ENCODE measurements at regions not wholly inside any gene's neighbourhood (a gene's known extent, or its start where the extent isn't known, plus 50 kb on each side); places are given as distances from the start of the nearest gene placed in this dataset.

DNA sequence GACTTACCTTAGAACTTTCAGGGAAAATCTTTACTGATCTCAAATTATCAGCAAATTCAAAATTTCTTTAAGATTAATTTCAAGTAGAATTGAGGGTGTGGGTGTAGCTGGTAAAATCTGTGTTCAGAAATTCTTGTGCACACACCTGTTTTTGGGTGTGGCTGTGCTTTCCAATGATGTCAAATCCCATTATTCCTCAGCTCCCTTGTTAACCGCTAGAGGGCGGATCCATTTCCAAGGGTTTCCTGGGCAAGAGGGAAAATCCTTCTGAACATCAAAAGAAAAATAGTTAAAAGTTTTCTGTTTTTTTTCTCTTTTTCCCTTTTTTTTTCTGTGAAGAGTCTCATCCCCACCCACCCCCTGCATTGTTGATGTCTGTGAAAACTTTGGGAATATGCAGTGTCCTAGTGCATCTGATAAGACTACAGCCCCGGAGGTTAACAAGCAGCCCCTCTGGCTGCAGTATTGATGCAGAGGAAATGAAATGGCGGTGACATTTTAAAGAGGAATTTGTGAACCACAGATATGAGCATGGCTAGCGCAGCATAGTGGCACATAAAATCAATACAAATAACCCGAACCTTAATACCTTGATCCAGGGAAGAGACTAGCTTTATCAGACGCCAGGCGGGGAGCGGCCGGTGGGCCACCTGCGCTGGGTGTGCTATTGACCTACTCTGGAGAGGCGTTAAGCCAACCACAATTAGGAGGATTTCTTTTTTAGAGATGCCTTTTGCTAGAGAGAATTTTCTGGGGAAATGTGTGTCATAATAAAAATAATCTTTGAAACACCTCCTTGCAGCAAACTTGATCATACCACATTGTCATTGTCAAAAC is 130.9 kb downstream of the FOXA2 start (continued):
- no peak for TF ChIP-seq ZBTB8A (CRISPR knock-in tag; IDR thresholded peaks at IDR 0.05; ENCODE audit: borderline replicate concordance, low read depth)
- TF ChIP-seq TRIM24 (CRISPR knock-in tag; IDR thresholded peaks at IDR 0.05) = no peak
- TF ChIP-seq IRF2 (CRISPR knock-in tag; IDR thresholded peaks at IDR 0.05) = peak; percentile 34; the same call in 1 of the 2 replicates
- TF ChIP-seq ZNF234 (CRISPR knock-in tag; conservative IDR thresholded peaks at IDR 0.05) = no peak
- no peak for TF ChIP-seq ARHGAP35 (CRISPR knock-in tag; IDR thresholded peaks at IDR 0.05; ENCODE audit: borderline replicate concordance)
- no peak for TF ChIP-seq SNAPC5 (CRISPR knock-in tag; IDR thresholded peaks at IDR 0.05; ENCODE audit: borderline replicate concordance)
- no peak for TF ChIP-seq GFI1 (CRISPR knock-in tag; IDR thresholded peaks at IDR 0.05; ENCODE audit: borderline replicate concordance)
- no peak for TF ChIP-seq ZNF318 (CRISPR knock-in tag; IDR thresholded peaks at IDR 0.05)
- 0 out of 2 replicates have a peak, but pooled peaks have one; percentile 20 for TF ChIP-seq ZBTB21 (CRISPR knock-in tag; IDR thresholded peaks at IDR 0.05)
- no peak for TF ChIP-seq MAFG (CRISPR knock-in tag; IDR thresholded peaks at IDR 0.05)
- no peak for TF ChIP-seq ZNF883 (CRISPR knock-in tag; IDR thresholded peaks at IDR 0.05; ENCODE audit: not compliant biosample characterization)
- no peak for TF ChIP-seq ZNF143 (CRISPR knock-in tag; IDR thresholded peaks at IDR 0.05)
- TF ChIP-seq HHEX (CRISPR knock-in tag; IDR thresholded peaks at IDR 0.05) = no peak
- no peak for TF ChIP-seq ZNF790 (CRISPR knock-in tag; IDR thresholded peaks at IDR 0.05; ENCODE audit: borderline replicate concordance)
- TF ChIP-seq BORCS8-MEF2B (CRISPR knock-in tag; IDR thresholded peaks at IDR 0.05) = no peak
- TF ChIP-seq ZNF207 (IDR thresholded peaks at IDR 0.05; ENCODE audit: borderline replicate concordance) = no peak
- no peak for TF ChIP-seq ZNF598 (CRISPR knock-in tag; IDR thresholded peaks at IDR 0.05; ENCODE audit: borderline replicate concordance)
- TF ChIP-seq HNF4G (IDR thresholded peaks at IDR 0.05; ENCODE audit: borderline replicate concordance, low read depth, low read length) = no peak
- no peak for TF ChIP-seq HNF4G (CRISPR knock-in tag; IDR thresholded peaks at IDR 0.05; ENCODE audit: borderline replicate concordance, low read depth)
- no peak for TF ChIP-seq ZFP36 (IDR thresholded peaks at IDR 0.05; ENCODE audit: borderline replicate concordance, low read depth, low read length, partially characterized antibody)
- TF ChIP-seq ZNF772 (CRISPR knock-in tag; IDR thresholded peaks at IDR 0.05) = no peak
- no peak for TF ChIP-seq PCBP2 (optimal IDR thresholded peaks at IDR 0.05; ENCODE audit: low read depth, low read length, poor library complexity, severe bottlenecking)
- no peak for TF ChIP-seq ZNF75D (CRISPR knock-in tag; IDR thresholded peaks at IDR 0.05; ENCODE audit: borderline replicate concordance)

All from HepG2 (cell line).